NCI-H748 (cell line): ENCODE measurements at regions not wholly inside any gene's neighbourhood (a gene's known extent, or its start where the extent isn't known, plus 50 kb on each side); places are given as distances from the start of the nearest gene placed in this dataset.
A peak's percentile ranks its signal among the peaks of the same experiment; 100 is the strongest.
"Not testable (repeated sequence)": the region's sequence is repeated elsewhere in the genome, so short reads cannot be mapped to it uniquely, and the experiment has no call there.

Experiments
- DNase-seq: peaks from one replicate; lab custom pipeline; 2025; ENCODE audit not compliant: unreplicated experiment; lab: John Stamatoyannopoulos, UW

DNA sequence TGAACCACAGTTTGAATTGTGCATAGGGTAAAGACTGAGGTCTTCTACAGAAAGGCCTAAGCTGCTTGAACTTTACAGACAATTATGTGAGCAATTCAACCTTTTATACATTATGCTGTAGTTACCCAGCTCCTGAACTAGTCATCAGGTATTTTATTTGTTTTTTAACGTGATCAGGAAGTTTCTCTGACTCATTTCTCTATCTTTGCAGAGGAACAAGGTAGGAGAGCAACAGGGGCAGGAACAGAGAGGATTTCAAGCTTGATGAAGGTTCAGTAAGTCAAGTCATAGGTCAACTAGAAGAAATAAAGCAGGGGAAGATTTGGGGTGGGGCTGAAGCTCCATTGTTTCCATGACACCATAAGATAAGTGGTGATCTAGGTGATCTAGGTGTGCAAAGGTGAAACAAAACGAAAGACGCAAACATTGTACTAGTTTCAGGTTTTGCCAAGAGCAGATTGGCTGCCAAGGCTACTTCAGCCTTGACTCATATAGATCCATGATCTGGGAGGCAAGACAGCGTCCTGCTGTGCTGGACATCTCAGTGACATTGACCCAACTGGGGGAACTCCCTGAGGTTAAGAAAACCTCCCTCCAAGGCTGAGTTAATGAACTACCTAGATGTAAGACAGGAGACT is 198.1 kb downstream of the DAD1 start:
- no peak for DNase-seq

DNA sequence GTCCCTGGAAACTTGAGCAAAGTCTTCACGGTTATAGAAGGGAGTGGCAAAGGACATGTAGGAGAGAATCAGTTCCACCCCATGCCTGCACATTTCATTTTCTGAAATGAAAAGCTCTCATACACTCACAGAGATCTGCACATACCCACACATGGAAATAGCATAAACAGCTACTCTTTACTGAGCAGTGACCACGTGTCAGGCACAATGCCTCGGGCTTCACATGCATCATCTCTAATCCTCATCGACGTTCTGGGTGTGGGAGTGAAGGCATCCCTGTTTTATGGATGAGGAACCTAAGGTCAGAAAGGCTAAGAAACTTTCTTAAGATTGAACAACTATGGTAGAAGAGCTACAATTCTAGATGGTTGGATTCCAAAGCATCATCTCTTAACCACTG is 198.8 kb downstream of the DAD1 start:
- no peak for DNase-seq

DNA sequence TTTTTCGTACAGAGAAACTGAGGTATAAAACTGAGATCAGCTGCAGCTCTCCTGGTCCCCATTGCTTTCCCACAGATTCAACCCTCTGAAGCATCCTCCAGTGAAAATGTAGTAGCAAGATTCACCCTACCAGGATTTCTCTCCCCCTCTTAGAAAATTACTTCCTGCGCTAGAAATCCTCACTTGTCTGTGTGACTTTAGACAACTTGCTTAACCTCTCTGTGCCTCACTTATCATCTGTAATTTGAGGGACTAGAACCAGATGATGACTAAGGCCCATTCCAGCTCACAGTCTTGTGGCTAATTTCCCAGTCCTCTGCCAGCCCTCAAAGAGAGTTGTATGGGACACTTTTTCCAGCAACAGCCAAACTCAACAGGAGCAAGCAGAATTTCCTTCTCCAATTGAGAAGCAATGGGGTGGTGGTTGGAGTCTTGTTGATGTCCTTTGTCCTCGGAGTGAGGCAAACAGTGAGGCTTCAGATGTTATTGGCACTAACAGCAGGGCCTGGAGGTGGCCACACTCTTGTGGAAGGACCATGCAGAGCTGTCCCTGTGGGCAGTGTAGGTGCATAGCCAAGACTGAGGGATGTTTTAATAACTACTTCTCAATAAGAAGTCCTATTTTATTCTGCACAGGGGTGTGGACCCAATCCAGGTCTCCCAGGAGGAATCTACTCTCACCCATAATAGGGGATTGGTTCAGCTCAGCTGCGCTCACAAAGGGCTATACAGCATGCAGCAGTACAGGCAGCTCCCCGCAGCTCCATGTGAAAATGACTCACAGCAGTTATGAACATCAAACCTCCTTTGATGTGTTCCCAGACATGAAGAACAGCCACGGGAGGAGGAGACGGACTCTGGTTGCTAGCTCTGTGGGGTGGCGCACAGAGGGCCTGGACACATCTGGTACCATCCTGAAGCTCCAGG is 200.1 kb downstream of the DAD1 start:
- no peak for DNase-seq

GRCh38 chr14:22387776-22388241 is 201.2 kb downstream of the DAD1 start:
- no peak for DNase-seq

- peak; percentile 70 for DNase-seq
Measured at GRCh38 chr14:22386924-22387775, 201.9 kb downstream of the DAD1 start.

DNA sequence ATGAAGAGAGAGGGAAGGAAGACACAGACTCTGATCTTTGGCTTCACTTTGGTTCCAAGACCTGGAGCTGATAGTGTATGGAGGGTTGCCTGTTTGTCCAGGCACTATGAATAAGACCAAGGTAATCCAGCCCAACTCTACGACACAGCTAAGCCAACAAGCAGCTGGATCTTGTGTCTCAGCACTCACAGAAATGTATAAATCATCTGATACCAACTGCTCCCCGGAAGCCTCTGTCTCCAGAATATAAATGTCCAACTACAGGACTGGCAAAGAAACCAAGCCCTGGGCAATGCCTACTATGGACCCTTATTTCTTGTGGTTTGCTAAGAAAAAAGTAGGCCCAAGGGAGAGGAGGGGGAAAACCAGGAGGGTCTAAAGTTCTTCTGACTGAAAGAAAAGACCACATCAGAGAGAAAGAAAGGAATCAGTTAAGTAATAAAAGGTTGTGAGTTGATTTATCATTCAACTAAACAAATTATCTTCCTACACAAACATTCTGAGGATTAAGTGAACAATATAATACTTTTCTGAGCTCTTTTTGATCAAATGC is 204.0 kb downstream of the DAD1 start:
- no peak for DNase-seq

GRCh38 chr14:22384167-22384549 is 204.9 kb downstream of the DAD1 start:
- no peak for DNase-seq

- DNase-seq, result no peak
Measured at GRCh38 chr14:22383515-22384166, 205.4 kb downstream of the DAD1 start.

DNA sequence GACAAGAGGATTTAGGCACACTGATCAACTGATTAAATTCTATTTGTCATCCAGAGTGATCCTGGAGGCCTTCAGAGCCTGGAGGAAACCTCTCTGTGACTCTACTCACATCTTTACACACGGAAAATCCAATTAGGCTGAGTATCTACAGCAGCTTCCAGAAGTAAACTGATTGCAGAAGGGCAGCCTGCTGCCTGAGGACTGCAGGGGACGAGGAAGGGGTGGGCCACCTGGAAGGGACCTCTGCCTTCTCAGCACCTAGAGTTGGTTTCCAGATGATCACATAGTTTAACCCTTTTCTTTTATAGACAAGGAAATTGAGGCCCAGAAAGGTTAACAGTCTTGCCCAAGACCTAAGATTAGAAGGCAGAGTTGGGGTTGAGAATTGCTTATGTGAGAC is 206.1 kb downstream of the DAD1 start:
- DNase-seq, result no peak

GRCh38 chr14:22382395-22382794 is 206.6 kb downstream of the DAD1 start:
- no peak for DNase-seq

- no peak for DNase-seq
Measured at GRCh38 chr14:22381766-22382165, 207.3 kb downstream of the DAD1 start.

GRCh38 chr14:22381408-22381760 is 207.6 kb downstream of the DAD1 start:
- DNase-seq, result no peak

- no peak for DNase-seq
Measured at GRCh38 chr14:22380571-22381407, 208.2 kb downstream of the DAD1 start.

GRCh38 chr14:22379727-22380126 is 209.3 kb downstream of the DAD1 start:
- DNase-seq, result no peak

DNA sequence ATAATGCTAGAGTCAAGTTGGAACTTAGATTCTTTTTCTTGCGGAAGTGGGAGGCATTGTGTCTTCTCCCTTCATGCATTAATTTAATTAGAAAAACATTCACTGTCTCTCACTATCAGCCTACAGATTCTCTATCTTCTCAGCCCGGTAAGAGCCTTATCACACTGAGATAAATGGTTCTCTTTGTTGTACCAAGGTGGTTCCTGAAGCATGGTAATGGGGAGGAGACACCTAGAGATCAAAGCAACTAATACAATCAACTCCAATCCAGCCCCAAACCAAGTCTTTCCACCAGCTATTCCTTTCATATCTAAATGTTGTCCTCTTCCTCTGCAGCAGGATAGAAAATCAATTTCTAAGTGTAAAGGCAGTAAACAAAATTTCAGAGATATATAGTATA is 210.8 kb downstream of the DAD1 start:
- DNase-seq, result no peak

- peak; percentile 49 for DNase-seq
Measured at GRCh38 chr14:22375321-22375930, 213.6 kb downstream of the DAD1 start.

GRCh38 chr14:22370084-22370847 is 218.8 kb downstream of the DAD1 start:
- DNase-seq, result no peak

- DNase-seq, result no peak
Measured at GRCh38 chr14:22358726-22359125, 230.3 kb downstream of the DAD1 start.

DNA sequence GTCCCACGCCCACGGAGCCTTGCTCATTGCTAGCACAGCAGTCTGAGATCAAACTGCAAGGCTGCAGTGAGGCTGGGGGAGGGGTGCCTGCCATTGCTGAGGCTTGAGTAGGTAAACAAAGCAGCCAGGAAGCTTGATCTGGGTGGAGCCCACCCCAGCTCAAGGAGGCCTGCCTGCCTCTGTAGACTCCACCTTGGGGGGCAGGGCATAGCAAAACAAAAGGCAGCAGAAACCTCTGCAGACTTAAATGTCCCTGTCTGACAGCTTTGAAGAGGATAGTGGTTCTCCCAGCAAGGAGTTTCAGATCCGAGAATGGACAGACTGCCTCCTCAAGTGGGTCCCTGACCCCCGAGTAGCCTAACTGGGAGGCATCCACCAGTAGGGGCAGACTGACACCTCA is 239.7 kb downstream of the DAD1 start:
- not testable (repeated sequence) for DNase-seq
